K562 (cell line): ENCODE measurements at regions not wholly inside any gene's neighbourhood (a gene's known extent, or its start where the extent isn't known, plus 50 kb on each side); places are given as distances from the start of the nearest gene placed in this dataset.

ENCODE experiments used
- ATAC-seq: fragments of 200-7000 bp; cut with Tn5 transposase; 3 replicates; pipeline ENCODE4 v1.9.1; 2020; ENCODE audit warnings: moderate library complexity
- BruUV-seq: library from RNA; stranded (reverse); fragments of 400-500 nt; replicated peaks from 2 replicates; lab custom pipeline; 2021; lab: Mats Ljungman, UMichigan
- CTCF ChIA-PET: fragments of 300-600 bp; formaldehyde crosslinking; extraction: SDS; loops from one replicate; lab custom pipeline; 2021; ENCODE audit warnings: low intra/inter-chr PET ratio; lab: Yijun Ruan, JAX
- POLR2A ChIA-PET: fragments of 300-600, 350-650 bp; sonication (Branson Sonifier 250); formaldehyde crosslinking; extraction: SDS; loops from one replicate; lab custom pipeline; 2021; ENCODE audit warnings: antibody characterized with exemption, inconsistent platforms; lab: Yijun Ruan, JAX
- DNase-seq, 4 experiments: peaks; one replicate each; pipeline versions ENCODE4 v3.0.0 to v3.0.0-alpha.2; 2011 to 2018; ENCODE audit warnings: low spot score in 3 of 4, mixed read lengths in 3 of 4; ENCODE audit errors: extremely low read depth in 1 of 4
- FAIRE-seq: peaks from 2 replicates; lab custom pipeline; 2011; peaks lifted over from hg19 to GRCh38; lab: Jason Lieb, UNC
- H2AFZ ChIP-seq: 2 replicates; pipeline ENCODE4 v1.6.0; 2011; ENCODE audit warnings: low read depth, low read length, control low read depth, inconsistent platforms
- H3K27ac ChIP-seq: fragments of 200-600 bp; 3 replicates; pipeline ENCODE4 v1.8.0; 2011; ENCODE audit warnings: low read depth, mild to moderate bottlenecking, control low read depth, inconsistent platforms, low read length, moderate library complexity, mixed read lengths; ENCODE audit errors: extremely low read depth
- H3K27me3 ChIP-seq, 2 experiments: fragments of 300-600 bp in 1 of 2; 2 replicates in 1 of 2; 3 replicates in 1 of 2; pipeline versions ENCODE4 v1.6.0 to v1.8.0; 2011; ENCODE audit warnings: inconsistent platforms in 2 of 2, low read length in 2 of 2, mild to moderate bottlenecking in 1 of 2, mixed read lengths in 1 of 2, moderate library complexity in 1 of 2; ENCODE audit not compliant: control insufficient read depth in 2 of 2, insufficient read depth in 2 of 2
- H3K36me3 ChIP-seq: fragments of 300-600 bp; 3 replicates; pipeline ENCODE4 v1.8.0; 2011; ENCODE audit warnings: mild to moderate bottlenecking, low read length, inconsistent platforms; ENCODE audit not compliant: control insufficient read depth, insufficient read depth
- H3K4me1 ChIP-seq, 2 experiments: fragments of 200-600 bp in 1 of 2; replicated peaks in 1 of 2; 2 replicates in 1 of 2; 3 replicates in 1 of 2; pipeline versions ENCODE4 v1.5.1 to v1.8.0; 2011; ENCODE audit warnings: inconsistent platforms in 2 of 2, low read length in 2 of 2, mild to moderate bottlenecking in 1 of 2, mixed read lengths in 1 of 2, moderate library complexity in 1 of 2; ENCODE audit not compliant: control insufficient read depth in 2 of 2, insufficient read depth in 2 of 2
- H3K4me2 ChIP-seq: 2 replicates; pipeline ENCODE4 v1.6.1; 2011; ENCODE audit warnings: low read length, control low read depth, inconsistent platforms, mixed read lengths; ENCODE audit not compliant: insufficient read depth
- H3K4me3 ChIP-seq: fragments of 200-600 bp; sonication (generic), shearing (Covaris generic); 2 replicates; pipeline ENCODE4 v1.5.1; 2016; ENCODE audit warnings: control low read depth, inconsistent platforms
- H3K79me2 ChIP-seq: fragments of 200-600 bp; 3 replicates; pipeline ENCODE4 v1.8.0; 2011; ENCODE audit warnings: low read length, inconsistent platforms; ENCODE audit not compliant: control insufficient read depth, insufficient read depth
- H3K9ac ChIP-seq, 2 experiments: 2 replicates each; pipeline versions ENCODE4 v1.6.0 to v1.6.1; 2011; ENCODE audit warnings: low read depth in 2 of 2, low read length in 2 of 2, control low read depth in 1 of 2, inconsistent platforms in 1 of 2, mild to moderate bottlenecking in 1 of 2, mixed read lengths in 1 of 2; ENCODE audit not compliant: insufficient read depth in 1 of 2
- H3K9me1 ChIP-seq: one replicate; pipeline ENCODE4 v1.6.0; 2011; ENCODE audit warnings: inconsistent platforms, mild to moderate bottlenecking, low read length, moderate library complexity; ENCODE audit not compliant: control insufficient read depth, insufficient read depth
- H3K9me3 ChIP-seq: replicated peaks from 2 replicates; pipeline ENCODE4 v1.5.1; 2011; ENCODE audit warnings: low read depth, low read length, inconsistent platforms; ENCODE audit not compliant: control insufficient read depth, insufficient read depth
- H4K20me1 ChIP-seq: replicated peaks from 2 replicates; pipeline ENCODE4 v1.6.1; 2011; ENCODE audit warnings: low read length, inconsistent platforms, mixed read lengths; ENCODE audit not compliant: control insufficient read depth, insufficient read depth
- HMGXB4 ChIP-seq: sonication (generic); formaldehyde crosslinking; IDR thresholded peaks from 2 replicates; pipeline ENCODE4 v1.8.1; 2023; ENCODE audit warnings: mild to moderate bottlenecking, missing genetic modification reagents
- STAG1 ChIP-seq: sonication (generic); formaldehyde crosslinking; IDR thresholded peaks from 2 replicates; pipeline ENCODE4 v1.5.0; 2020; ENCODE audit warnings: missing genetic modification reagents, borderline replicate concordance
- ZKSCAN1 ChIP-seq: fragments of 150-350 bp; IDR thresholded peaks from 2 replicates; pipeline ENCODE4 v1.6.1; 2016; ENCODE audit warnings: low read depth, low read length
- WGBS: fragments of 100-300 bp; shearing (Covaris generic); methylation state at CpG from one replicate; pipeline ENCODE4 v1.1.6; 2016; ENCODE audit warnings: low coverage, mixed read lengths; ENCODE audit not compliant: insufficient coverage; ENCODE audit errors: missing lambda C conversion rate; 5-methylcytosine and 5-hydroxymethylcytosine counted together
- in situ Hi-C: fragments of 300-500 bp; cut with MboI; formaldehyde crosslinking; loops from 4 replicates; pipeline ENCODE4 v1.15.0; 2018; ENCODE audit warnings: inconsistent platforms, mixed read lengths
- intact Hi-C: fragments of 100-400 bp; cut with micrococcal nuclease; formaldehyde crosslinking; loops from 2 replicates; pipeline ENCODE4 v1.14.2; 2022

- ATAC-seq = no peak
- peaks cover 3% of the 10 kb centered on the region; the same call in 1 of the 3 replicates for H3K79me2 ChIP-seq
- ChIA-PET CTCF (no interaction called here), POLR2A (interaction anchor here (0.6 to 1.2 kb wide), 5 partner anchors 8 to 462 kb away, joined by 3 to 4 read pairs (median 3); no protein-coding TSS in a partner anchor)
- H3K27me3 ChIP-seq = no peaks in the 10 kb centered on the region; a peak in 1 of 5 replicates
- H3K9ac ChIP-seq = peak overlapping the region in 1 of 2 experiments; percentile 56; a peak in 1 of 4 replicates
- H3K4me1 ChIP-seq = peaks cover 21 to 44% of the 10 kb centered on the region in 2 experiments
- H3K9me3 ChIP-seq = no peaks in the 10 kb centered on the region; the same call in 1 of the 2 replicates
- H3K36me3 ChIP-seq = no peaks in the 10 kb centered on the region
- in situ Hi-C loops (no loop called here), intact Hi-C loops (no loop called here)
- DNase-seq = no peak
- H3K4me2 ChIP-seq = no peak overlapping the region
- H2AFZ ChIP-seq = no peak overlapping the region
- H4K20me1 ChIP-seq = peaks cover 9% of the 10 kb centered on the region; the same call in 1 of the 2 replicates
- BruUV-seq = no TSS peak
- no peak overlapping the region for H3K27ac ChIP-seq
- no peak for FAIRE-seq
- TF ChIP-seq ZKSCAN1 (peak; percentile 86; the same call in 1 of the 2 replicates), HMGXB4 (CRISPR knock-in tag) (no peak), STAG1 (CRISPR knock-in tag) (0 out of 2 replicates have a peak, but pooled peaks have one; percentile 1)
- no peak overlapping the region for H3K4me3 ChIP-seq
- WGBS = 79% methylated on average over 10 of the region's 10 CpGs
- no peaks in the 10 kb centered on the region for H3K9me1 ChIP-seq
These were observed 238.0 kb upstream of the CIBAR2 start for GRCh38 chr16:85350146-85350728.
